Kidney glomerular epithelial cell (primary cell): ENCODE measurements at regions not wholly inside any gene's neighbourhood (a gene's known extent, or its start where the extent isn't known, plus 50 kb on each side); places are given as distances from the start of the nearest gene placed in this dataset.
"Not testable (repeated sequence)": the region's sequence is repeated elsewhere in the genome, so short reads cannot be mapped to it uniquely, and the experiment has no call there.

ENCODE experiments used
- DNase-seq: peaks from one replicate; lab custom pipeline; 2025; lab: John Stamatoyannopoulos, UW

DNA sequence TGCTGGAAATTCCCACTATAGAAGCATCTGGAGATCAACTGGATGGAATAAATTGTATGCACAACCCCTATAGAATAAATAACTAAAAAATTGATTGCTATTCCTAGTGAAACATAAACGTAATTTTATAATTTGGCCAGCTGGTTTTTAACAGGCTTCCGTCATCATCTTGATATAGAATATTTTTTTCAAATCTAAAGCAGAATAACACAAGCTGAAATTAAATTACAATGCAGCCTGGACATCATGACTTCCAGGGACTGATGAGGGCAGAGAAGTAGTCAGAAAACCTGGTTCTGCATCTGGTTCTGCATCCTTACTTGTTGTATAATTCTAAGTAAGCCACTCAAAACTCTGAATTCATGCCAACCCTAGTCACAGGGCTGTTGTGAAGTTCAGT lies 146.1 kb downstream of the MEX3B start:
- DNase-seq: no peak

GRCh38 chr15:81899024-81899423 lies 146.8 kb downstream of the MEX3B start:
- no peak for DNase-seq

DNA sequence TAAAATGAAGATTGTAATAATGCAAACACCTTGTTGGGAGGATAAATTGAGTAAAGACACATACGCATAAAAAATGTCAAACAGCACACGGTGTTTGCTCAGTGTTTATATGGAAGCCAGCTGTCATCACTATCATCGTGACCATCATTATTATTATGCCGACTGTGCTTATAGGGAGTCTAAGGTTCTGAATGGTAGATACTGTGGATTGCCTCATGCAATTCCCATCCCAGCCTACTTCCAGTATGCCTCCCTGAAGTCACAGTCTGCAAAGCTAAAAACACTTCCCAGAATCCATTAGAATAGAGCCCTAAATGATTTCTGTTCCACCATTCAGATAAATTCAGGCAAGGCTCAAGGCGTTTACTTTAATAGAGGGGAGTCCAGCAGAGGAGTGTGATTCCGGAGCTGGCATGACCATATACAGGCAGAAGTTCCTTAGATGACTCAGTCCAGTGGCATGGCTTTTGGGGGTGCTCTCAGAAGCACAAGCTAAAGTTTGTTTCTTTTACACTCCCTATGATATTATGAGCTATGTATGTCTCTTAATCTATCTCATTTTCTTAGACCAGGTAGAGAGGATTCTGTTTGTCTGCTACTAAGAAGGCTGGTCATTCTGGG lies 148.7 kb downstream of the MEX3B start:
- DNase-seq: peak; percentile 82

DNA sequence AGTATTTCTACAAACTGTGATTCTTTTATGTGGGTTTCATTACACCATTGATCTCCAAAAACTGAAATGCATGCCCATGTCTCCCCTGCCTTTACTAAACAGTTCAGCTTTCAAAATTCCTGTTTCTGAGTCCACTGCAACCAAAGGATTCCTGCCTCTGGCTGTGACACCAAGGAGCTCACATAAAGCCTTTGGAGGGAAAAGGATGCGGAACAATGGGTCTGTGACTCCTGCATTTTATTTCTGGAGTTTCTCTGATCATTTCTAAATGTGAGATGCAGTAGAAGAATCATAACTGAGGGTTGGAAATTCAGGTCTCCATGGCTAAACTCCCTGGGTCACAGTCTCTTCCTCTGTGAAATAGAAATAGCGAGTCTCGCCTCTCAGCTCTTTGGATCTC lies 149.5 kb downstream of the MEX3B start:
- DNase-seq: no peak

DNA sequence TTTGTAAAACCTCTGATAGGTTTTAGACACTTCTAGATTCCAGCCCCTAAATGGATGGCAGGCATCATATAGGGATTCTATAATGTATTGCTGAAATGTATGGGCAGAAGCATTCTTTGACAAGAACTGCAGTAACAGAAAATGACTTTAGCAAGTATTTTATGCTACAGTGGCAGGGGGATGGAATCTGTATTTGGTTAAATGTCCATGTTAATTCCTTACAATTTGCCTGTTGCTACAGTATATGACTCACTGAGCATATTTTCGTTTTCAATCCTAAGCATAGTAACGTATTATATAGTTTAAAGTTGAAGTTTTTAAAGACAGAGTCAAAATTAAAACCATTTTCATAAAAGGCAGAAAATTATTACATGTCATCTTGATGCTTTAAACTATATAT lies 150.1 kb downstream of the MEX3B start:
- no peak for DNase-seq

DNA sequence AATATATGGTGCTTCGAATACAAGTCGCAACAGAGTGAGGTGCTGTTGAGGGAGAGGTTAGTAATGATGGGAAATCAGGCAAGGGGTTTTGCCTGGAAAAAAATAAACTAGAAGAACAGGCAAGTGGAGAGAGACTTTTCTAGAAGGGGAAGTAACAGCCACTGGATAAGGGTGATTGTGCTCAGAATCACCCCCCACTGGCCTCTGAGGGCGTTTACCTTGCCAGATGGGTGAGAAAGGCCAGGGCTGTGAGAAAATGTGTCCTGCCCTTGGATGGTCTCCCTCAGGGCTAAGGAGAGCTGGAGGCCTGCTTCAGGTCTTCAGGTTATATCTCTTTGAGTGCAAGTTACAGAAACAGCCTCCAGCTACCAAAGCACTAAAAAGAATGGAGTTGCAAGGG lies 151.8 kb downstream of the MEX3B start:
- no peak for DNase-seq

DNA sequence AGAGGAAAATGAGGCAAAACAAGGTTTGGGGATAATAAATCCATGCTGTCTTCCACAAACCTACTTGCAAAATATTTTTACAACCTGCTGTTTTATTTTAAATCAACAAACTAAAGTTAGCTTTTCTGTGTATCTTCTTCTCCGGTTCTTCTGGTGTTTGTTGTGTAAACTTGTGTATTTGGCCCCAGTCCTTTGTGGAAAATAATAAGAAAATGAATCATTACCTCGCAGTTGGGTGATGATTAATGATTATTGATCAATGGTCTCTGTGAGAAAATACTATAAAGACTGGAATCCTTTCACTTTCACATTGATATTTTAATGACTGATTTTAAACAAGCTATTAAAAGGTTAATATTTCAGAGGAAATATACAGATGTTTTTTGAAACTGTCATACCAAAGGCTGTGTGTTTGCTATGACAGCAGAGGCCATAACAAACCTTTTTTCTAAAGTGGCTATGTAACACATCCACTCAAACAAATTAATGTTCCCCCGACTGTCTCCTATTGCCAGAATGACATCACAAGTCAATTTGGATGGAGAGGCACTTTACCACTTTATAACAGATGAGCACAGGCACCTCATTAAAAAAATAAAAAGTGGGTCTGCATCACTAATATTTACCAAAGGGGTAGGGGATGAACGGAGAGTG lies 152.5 kb downstream of the MEX3B start:
- DNase-seq: no peak

GRCh38 chr15:81890496-81890895 lies 155.3 kb downstream of the MEX3B start:
- DNase-seq: no peak

DNA sequence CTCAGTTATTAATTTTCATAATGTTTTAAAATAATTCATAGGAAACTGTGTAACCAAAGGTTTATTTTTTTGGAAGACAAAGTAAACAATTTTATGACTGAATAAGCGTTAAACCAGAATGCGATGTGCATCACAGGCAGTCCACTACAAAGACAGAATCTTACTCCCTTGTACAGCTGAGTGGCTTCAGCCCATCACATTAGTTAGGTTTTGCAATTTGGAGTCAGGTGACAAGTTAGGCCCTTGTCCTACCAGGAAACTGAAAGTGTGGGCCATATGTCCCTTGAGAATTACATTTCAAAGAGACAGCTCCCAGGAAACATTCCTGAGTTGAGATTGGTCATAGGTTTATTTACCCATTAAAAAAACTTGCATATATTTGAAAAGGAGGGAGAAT lies 156.3 kb downstream of the MEX3B start:
- DNase-seq: no peak

- DNase-seq: peak; percentile 41
Observed at GRCh38 chr15:81888748-81889484, 156.9 kb downstream of the MEX3B start.

DNA sequence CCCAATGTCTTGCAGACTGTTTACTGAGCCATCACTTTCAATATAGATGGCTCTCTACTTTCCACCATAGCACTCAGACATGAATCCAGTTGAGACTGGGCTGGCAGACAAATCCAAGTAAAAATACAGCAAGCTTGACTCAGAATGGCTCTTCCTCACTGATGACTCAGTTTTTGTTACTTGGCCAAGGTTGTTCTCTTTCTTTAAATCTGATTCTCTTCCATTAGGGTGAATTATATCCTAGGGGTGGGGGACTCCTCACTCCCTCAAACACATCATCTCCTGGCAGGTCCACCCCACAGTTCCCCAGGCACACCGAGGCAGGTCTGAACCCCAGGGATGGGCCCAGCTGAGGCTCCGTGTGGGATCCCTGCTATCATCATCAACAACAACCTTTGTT lies 157.9 kb downstream of the MEX3B start:
- DNase-seq: peak; percentile 52

DNA sequence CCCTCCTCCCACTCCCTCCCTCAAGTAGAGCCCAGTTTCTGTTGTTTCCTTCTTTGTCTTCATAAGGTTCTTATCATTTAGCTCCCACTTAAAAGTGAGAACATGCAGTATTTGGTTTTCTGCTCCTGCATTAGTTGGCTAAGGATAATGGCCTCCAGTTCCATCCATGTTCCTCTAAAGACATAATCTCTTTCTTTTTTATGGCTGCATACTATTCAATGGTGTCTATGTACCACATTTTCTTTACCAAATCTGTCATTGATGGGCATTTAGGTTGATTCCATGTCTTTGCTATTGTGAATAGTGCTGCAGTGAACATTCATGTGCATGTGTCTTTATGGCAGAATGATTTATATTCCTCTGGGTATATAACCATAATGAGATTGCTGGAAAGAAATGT lies 158.6 kb downstream of the MEX3B start:
- not testable (repeated sequence) for DNase-seq

DNA sequence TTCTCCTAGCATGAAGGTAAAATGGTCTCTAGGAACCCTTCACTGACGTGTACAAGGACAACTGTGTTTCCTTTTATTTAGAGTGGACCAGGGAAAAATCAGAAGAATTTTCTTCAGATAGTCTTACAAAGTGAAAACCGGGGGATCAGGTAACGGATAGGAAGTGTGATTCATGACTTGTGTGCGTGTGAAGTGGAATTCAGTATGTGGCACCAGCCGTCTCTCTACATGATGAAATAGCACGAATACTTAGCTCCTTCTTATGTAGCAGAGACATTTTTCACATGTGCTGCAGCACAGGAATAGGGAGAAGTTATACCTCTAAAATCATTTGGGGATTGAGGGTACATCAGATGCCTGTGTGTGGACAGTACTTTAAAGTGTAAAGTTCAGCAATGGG lies 159.2 kb downstream of the MEX3B start:
- DNase-seq: no peak

DNA sequence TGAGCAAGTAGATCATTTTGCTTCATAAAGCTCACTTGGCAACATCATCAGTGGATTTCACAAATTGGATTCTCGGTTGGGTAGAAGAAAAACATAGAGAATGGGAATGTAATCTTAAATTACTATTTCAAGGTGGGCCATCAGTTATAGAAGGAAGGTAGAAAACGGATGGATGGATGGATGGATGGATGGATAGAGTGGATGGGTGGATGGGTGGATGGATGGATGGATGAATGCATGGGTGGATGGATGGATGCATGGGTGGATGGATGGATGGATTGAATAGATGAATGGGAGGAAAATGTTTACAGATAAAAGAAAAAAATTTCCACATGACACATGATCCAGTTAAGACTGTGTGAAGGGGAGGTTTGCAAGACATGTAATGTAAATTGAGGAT lies 159.7 kb downstream of the MEX3B start:
- no peak for DNase-seq

- no peak for DNase-seq
Observed at GRCh38 chr15:81885135-81885534, 160.7 kb downstream of the MEX3B start.

DNA sequence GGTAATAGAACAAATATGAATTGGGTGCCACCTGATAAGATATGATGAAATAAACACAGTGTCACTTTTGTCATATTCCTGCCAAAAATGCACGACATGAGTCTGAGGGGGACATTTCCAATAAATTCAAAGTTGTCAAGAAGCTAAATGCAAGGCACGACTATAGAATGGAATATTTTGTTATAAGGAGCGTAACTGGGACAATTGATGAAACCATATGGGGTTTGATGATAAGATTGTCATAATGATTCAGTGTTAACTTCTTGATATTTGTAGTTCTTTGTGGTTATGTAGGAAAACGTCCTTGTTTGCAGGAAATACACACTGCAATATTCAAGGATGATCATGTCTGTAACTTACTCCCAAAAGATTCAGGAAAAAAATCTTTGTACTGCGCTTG lies 163.3 kb downstream of the MEX3B start:
- no peak for DNase-seq

GRCh38 chr15:81880833-81881232 lies 165.0 kb downstream of the MEX3B start:
- no peak for DNase-seq

GRCh38 chr15:81880314-81880713 lies 165.5 kb downstream of the MEX3B start:
- no peak for DNase-seq

DNA sequence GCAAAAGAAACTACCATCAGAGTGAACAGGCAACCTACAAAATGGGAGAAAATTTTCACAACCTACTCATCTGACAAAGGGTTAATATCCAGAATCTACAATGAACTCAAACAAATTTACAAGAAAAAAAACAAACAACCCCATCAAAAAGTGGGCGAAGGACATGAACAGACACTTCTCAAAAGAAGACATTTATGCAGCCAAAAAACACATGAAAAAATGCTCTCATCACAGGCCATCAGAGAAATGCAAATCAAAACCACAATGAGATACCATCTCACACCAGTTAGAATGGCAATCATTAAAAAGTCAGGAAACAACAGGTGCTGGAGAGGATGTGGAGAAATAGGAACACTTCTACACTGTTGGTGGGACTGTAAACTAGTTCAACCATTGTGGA lies 170.1 kb downstream of the MEX3B start:
- not testable (repeated sequence) for DNase-seq

DNA sequence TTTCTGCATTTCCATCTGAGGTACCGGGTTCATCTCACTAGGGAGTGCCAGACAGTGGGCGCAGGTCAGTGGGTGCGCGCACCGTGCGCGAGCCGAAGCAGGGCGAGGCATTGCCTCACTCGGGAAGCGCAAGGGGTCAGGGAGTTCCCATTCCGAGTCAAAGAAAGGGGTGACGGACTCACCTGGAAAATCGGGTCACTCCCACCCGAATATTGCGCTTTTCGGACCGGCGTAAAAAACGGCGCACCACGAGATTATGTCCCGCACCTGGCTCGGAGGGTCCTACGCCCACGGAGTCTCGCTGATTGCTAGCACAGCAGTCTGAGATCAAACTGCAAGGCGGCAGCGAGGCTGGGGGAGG lies 175.1 kb downstream of the MEX3B start:
- not testable (repeated sequence) for DNase-seq

DNA sequence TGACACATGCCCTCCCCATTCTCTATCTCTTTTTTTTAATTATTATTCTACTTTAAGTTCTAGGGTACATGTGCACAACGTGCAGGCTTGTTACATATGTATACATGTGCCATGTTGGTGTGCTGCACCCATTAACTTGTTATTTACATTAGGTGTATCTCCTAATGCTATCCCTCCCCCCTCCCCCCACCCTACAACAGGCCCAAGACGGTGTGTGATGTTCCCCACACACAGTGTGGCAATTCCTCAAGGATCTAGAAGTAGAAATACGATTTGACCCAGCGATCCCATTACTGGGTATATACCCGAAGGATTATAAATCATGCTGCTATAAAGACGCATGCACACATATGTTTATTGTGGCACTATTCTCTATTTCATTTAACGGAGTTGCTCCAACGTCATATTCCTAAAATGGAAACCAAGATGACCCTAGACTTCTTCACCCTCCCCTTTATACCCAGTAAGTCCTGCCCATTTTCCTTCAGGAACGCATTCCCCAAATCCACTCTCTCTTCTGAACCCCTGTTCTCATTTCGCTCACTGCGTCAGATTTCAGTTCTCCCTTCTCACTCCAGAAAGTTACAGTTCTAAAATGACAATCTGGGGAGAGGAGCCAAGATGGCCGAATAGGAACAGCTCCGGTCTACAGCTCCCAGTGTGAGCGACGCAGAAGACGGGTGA lies 175.6 kb downstream of the MEX3B start:
- DNase-seq: not testable (repeated sequence)

GRCh38 chr15:81869161-81869954 lies 176.5 kb downstream of the MEX3B start:
- DNase-seq: no peak
